HEK293 (cell line): ENCODE measurements at regions not wholly inside any gene's neighbourhood (a gene's known extent, or its start where the extent isn't known, plus 50 kb on each side); places are given as distances from the start of the nearest gene placed in this dataset.

Source experiments
- CTCF ChIP-seq: fragments of 450-650 bp; formaldehyde crosslinking; IDR thresholded peaks from 2 replicates; pipeline ENCODE4 v1.5.1; 2016; ENCODE audit warnings: missing biosample characterization, missing genetic modification characterization
- YY1 ChIP-seq: fragments of 450-650 bp; formaldehyde crosslinking; IDR thresholded peaks from 2 replicates; pipeline ENCODE4 v1.5.1; 2018; ENCODE audit warnings: missing biosample characterization, missing genetic modification characterization
- YY2 ChIP-seq: fragments of 450-650 bp; formaldehyde crosslinking; IDR thresholded peaks from 2 replicates; pipeline ENCODE4 v1.5.1; 2016; ENCODE audit warnings: missing biosample characterization, missing genetic modification characterization
- ZNF10 ChIP-seq: fragments of 450-650 bp; formaldehyde crosslinking; IDR thresholded peaks from 2 replicates; pipeline ENCODE4 v1.5.1; 2017; ENCODE audit warnings: missing biosample characterization, missing genetic modification characterization
- ZNF274 ChIP-seq, 2 experiments: fragments of 200-500 bp in 1 of 2; fragments of 450-650 bp in 1 of 2; sonication (Bioruptor generic) in 1 of 2; formaldehyde crosslinking in 1 of 2; IDR thresholded peaks; 2 replicates each; pipeline versions ENCODE4 v1.5.1 to v1.6.1; 2014 to 2016; ENCODE audit warnings: borderline replicate concordance in 1 of 2, inconsistent platforms in 1 of 2, low read length in 1 of 2, missing biosample characterization in 1 of 2, missing genetic modification characterization in 1 of 2
- ZNF561 ChIP-seq: fragments of 450-650 bp; IDR thresholded peaks from 2 replicates; pipeline ENCODE4 v1.5.1; 2018; ENCODE audit warnings: missing biosample characterization, missing genetic modification characterization, borderline replicate concordance
- ZNF747 ChIP-seq: fragments of 450-650 bp; formaldehyde crosslinking; IDR thresholded peaks from 2 replicates; pipeline ENCODE4 v1.5.1; 2016; ENCODE audit warnings: missing biosample characterization, missing genetic modification characterization

GRCh38 chr9:86639287-86639686, 285.1 kb upstream of the TUT7 start:
- TF ChIP-seq ZNF747 (tag by site-specific recombination) (no peak), YY2 (tag by site-specific recombination) (no peak), CTCF (tag by site-specific recombination) (no peak), ZNF274 (IDR thresholded peaks at IDR 0.05; ENCODE audit: low read length) (no peak), ZNF274 (tag by site-specific recombination; IDR thresholded peaks at IDR 0.05; ENCODE audit: borderline replicate concordance) (no peak), YY1 (tag by site-specific recombination) (no peak), ZNF10 (tag by site-specific recombination) (no peak), ZNF561 (tag by site-specific recombination) (no peak)
